ENCODE measurements at regions not wholly inside any gene's neighbourhood (a gene's known extent, or its start where the extent isn't known, plus 50 kb on each side); places are given as distances from the start of the nearest gene placed in this dataset.
A peak's percentile ranks its signal among the peaks of the same experiment; 100 is the strongest.
"Not testable (repeated sequence)": the region's sequence is repeated elsewhere in the genome, so short reads cannot be mapped to it uniquely, and the experiment has no call there.

DNA sequence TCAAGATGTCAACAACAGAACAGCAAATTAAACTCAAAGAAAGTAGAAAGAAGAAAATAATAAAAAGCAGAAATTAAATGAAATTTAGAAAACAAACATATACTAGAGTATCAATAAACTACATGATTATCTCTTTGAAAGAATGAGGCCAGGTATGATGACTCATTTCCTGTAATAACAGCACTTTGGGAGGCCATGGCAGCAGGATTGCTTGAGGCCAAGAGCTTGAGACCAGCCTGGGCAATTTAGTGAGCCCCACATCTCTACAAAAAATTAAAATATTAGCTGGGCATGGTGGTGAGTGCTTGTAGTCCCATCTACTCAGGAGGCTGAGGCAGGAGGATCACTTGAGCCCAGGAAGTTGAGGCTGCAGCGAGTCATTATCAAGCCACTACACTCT lies 232.5 kb downstream of the RAB11FIP4 start:
- no peak for DNase-seq (ENCODE audit: low spot score)

DNA sequence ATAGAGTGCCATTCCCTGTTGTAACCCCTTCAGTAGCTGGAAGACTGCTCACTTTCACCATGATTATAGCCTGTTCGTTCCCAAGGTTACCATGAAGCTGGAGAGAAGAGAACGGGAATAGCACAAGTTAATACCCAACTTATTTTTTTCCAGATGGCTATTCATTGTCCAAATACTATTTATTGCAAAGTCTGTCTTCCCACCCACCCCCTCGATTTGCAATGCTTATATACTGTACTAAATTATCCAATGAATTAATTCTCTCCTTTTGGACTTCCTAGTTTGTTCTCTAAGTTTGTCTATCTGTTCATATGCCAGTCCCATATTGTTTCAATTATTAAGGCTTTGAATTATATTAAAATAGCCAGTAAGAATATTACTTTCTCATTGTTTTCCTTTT lies 231.0 kb downstream of the RAB11FIP4 start:
- DNase-seq (ENCODE audit: low spot score): no peak

DNA sequence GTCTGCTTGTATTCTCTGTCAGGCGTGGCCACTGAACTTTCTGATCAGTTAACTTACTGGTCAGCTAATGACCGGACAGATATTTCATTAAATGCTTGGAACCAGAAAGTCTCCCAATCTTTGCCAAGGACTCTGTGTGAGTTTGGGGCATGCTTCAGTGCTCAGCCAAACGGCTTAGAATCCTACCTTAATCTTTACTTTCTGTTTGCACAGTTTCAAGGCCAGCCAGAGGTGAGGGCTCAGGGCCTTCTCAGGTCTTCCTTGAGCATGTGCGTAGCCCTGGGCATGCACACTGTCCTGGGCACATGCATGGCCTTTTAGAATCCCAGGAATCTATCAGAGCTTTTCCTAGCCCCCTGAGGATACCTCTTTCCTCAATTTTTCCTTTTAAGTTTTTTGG lies 230.1 kb downstream of the RAB11FIP4 start:
- DNase-seq (ENCODE audit: low spot score): no peak

DNA sequence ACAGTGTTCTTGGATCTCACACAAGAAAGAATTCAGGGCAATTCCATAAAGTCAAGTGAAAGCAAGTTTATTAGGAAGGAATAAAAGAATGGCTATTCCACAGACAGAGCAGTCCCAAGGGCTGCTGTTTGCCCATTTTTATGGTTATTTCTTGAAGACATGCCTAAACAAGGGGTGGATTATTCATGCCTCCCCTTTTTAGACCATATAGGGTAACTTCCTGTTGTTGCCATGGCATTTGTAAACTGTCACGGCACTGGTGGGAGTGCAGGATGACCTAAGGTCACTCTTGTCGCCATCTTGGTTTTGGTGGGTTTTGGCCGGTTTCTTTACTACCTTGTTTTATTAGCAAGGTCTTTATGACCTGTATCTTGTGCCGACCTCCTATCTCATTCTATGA lies 219.6 kb downstream of the RAB11FIP4 start:
- DNase-seq (ENCODE audit: low spot score): not testable (repeated sequence)

- DNase-seq (ENCODE audit: low spot score): no peak
Measured at GRCh38 chr17:31609996-31610910, 218.8 kb downstream of the RAB11FIP4 start.

DNA sequence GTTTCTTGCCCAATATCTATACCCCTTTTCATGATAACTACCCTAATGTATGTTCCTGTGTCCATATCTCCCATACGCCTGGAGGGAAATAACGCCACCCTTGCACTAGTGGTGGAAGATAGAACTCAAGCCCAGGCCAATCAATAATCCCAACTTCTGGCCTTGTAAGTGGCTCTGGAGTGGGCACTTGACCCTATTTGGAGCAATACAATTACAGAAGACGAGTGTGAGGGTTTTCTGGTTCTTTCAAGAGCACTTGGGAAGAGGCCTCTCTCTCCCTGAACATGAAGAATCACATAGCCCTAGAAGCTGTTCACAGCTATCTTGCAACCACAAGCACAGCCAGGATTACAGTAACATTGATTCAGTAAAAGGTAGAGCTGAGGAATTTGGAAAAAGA lies 217.9 kb downstream of the RAB11FIP4 start:
- DNase-seq (ENCODE audit: low spot score): no peak

DNA sequence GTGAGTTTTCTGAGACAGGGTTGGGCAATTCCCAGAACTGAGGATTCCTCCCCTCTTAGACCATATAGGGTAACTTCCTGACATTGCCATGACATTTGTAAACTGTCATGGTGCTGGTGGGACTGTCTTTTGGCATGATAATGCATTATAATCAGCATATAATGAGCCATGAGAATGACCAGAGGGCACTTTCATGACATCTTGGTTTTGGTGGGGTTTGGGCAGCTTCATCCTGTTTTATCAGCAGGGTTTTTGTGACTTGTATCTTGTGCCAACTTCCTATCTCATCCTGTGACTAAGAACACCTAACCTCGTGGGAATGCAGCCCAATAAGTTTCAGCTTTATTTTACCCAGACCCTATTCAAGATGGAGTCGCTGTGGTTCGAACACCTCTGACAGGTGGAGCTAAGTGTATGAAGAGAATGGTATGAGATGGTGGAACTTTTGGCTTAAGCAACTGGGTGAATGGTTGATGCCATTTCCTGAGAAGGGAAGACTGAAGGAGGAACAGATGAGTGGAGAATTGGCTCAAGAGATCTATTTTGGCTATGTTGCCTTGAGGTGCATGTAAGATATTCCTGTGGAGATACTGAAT lies 217.3 kb downstream of the RAB11FIP4 start:
- DNase-seq (ENCODE audit: low spot score): no peak

- no peak for DNase-seq (ENCODE audit: low spot score)
Measured at GRCh38 chr17:31605761-31606160, 214.3 kb downstream of the RAB11FIP4 start.

GRCh38 chr17:31604936-31605335 lies 213.5 kb downstream of the RAB11FIP4 start:
- DNase-seq (ENCODE audit: low spot score): no peak

- not testable (repeated sequence) for DNase-seq (ENCODE audit: low spot score)
Measured at GRCh38 chr17:31600144-31600543, 208.7 kb downstream of the RAB11FIP4 start.

DNA sequence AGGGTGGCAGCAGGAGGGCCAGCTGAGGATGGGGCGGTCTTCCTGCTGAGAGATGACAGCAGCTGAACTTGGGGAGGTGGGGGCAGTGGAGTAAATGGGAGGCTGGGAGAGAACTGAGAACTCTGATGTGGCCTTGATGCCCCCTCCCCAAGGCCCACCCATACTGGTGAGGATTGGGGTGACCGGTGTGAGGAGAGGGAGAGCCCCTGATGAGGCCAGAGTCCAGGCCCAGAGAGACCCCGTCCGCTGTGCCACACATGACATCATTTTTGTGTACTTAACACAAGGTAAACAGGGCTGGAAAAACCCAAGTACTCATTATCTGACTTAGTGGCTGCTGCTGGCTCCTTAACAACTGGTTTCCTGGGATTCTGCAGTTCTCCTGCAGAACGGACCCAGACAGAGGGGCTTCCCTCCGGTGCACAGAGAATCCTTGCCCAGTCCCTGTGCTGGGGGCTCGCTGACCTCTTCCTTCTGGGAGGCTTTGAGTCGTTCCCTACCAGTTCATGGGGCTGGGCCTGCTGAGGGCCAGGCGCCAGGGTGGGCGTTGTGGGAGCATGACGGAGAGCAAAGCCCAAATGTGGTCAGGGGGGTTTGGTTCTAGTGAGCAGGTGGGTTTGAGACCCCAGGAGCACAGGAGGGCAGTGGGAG lies 207.6 kb downstream of the RAB11FIP4 start:
- no peak for DNase-seq (ENCODE audit: low spot score)

DNA sequence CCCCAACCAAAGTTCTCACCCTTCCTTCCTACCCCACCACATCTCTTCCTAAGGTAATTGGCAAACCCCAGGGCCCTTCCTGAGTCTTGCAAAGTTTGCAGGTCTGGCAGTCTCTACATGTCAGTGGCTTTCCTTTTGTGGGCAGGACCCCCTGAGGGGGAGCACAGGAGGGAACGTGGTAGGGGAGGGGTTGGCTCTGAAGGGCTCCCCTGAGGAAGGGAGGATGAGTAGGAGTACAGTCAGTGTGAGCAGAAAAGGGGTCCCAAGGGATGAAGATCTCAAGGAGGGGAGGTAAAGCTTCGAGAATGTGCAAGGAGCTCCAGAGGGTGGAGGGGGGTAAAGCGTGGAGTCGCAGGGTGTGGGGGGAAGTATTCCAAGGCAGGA lies 206.9 kb downstream of the RAB11FIP4 start:
- no peak for DNase-seq (ENCODE audit: low spot score)

GRCh38 chr17:31597646-31598398 lies 206.3 kb downstream of the RAB11FIP4 start:
- no peak for DNase-seq (ENCODE audit: low spot score)

GRCh38 chr17:31596382-31597323 lies 205.2 kb downstream of the RAB11FIP4 start:
- peak; percentile 70 for DNase-seq (ENCODE audit: low spot score)

- no peak for DNase-seq (ENCODE audit: low spot score)
Measured at GRCh38 chr17:31595666-31596381, 204.3 kb downstream of the RAB11FIP4 start.

DNA sequence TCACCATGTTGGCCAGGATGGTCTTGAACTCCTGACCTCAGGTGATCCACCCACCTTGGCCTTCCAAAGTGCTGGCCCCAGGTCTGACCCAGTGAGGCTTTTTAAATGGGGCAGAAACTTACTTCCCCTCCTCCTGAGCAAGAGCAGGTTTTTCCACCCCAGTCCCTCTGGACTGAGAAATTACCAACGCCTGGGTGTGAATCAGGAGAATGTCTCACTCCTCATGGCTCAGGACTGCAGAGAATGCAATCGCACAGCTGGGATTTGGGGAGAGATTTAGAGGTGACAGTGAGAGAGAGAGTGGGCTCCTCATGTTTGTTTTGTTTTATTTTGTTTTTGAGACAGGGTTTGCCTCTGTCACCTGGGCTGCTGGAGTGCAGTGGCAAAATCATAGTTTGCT lies 203.6 kb downstream of the RAB11FIP4 start:
- no peak for DNase-seq (ENCODE audit: low spot score)

- no peak for DNase-seq (ENCODE audit: low spot score)
Measured at GRCh38 chr17:31594416-31594815, 202.9 kb downstream of the RAB11FIP4 start.

- no peak for DNase-seq (ENCODE audit: low spot score)
Measured at GRCh38 chr17:31593806-31594205, 202.3 kb downstream of the RAB11FIP4 start.

DNA sequence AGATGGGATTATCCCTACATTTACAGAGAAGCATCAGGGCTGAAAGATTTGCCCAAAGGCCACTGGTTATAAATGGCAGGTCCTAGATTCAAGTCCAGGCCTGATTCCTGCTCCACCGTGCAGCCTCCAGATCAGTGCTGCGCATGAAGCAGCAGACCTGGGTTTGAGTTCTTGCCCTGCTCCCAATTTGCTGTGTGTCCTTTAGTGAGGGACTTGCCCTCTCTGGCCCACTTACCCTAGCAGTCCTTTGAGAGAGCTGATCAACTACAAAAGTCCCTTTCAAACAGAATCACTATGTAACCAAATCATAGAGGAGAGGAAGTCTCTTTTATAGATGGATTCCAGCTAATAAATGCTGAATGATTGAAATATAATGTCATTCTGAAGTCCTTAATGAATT lies 200.4 kb downstream of the RAB11FIP4 start:
- DNase-seq (ENCODE audit: low spot score): no peak

GRCh38 chr17:31588512-31588911 lies 197.0 kb downstream of the RAB11FIP4 start:
- no peak for DNase-seq (ENCODE audit: low spot score)
